ENCODE measurements at regions not wholly inside any gene's neighbourhood (a gene's known extent, or its start where the extent isn't known, plus 50 kb on each side); places are given as distances from the start of the nearest gene placed in this dataset.

DNA sequence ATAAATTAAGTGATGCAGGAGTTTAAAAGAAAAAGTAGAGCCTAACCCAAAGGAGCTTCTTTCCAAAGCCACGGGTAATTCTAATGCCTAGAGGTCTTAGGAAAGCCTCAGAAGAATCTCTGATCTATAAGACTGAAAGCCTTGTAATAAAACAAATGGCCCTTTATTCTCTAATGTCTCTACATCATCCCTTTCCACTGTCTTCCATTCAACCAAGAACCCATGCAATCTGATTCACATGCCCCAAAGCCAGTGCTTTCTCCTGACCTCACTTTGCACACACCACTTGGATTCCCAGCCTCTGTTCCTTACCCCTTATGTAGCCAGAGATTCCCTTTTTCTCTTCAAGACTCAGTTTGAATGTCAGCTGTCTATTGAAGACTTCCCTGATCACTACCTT, 252.9 kb upstream of the NRSN1 start:
- Histone ChIP-seq H4K5ac (ENCODE audit: low read depth, low read length) (no peak overlapping the region), H3K14ac (replicated peaks; ENCODE audit: low read depth, low read length) (no peak overlapping the region), H3K18ac (ENCODE audit: low read depth, low read length) (no peak overlapping the region), H3K4me2 (ENCODE audit: low read depth, low read length) (no peak overlapping the region), H4K8ac (ENCODE audit: low read depth in 2 of 2, low read length in 2 of 2) (no peak overlapping the region), H3K9me1 (ENCODE audit: insufficient read depth, low read length) (no peaks in the 10 kb centered on the region), H4K20me1 (ENCODE audit: insufficient read depth, low read length) (no peaks in the 10 kb centered on the region), H3K23ac (ENCODE audit: low read depth, low read length) (no peak overlapping the region), H3K27ac (ENCODE audit: insufficient read depth, low read length) (no peak overlapping the region), H4K91ac (ENCODE audit: insufficient read depth, low read depth, low read length) (no peak overlapping the region), H2BK20ac (ENCODE audit: low read depth, low read length) (no peak overlapping the region), H3K27me3 (ENCODE audit: control insufficient read depth, insufficient read depth, low read length) (no peaks in the 10 kb centered on the region), H3K4me3 (ENCODE audit: insufficient read depth, low read depth, low read length) (no peak overlapping the region), H3K36me3 (ENCODE audit: control insufficient read depth, insufficient read depth, low read length) (no peaks in the 10 kb centered on the region), H3K56ac (ENCODE audit: extremely low read depth, insufficient read depth, low read length) (no peak overlapping the region), H2BK15ac (ENCODE audit: low read depth, low read length) (no peak overlapping the region), H2BK120ac (ENCODE audit: low read depth, low read length) (no peak overlapping the region), H3K79me1 (ENCODE audit: low read depth in 1 of 2, low read length in 2 of 2) (no peaks in the 10 kb centered on the region), H2AK5ac (ENCODE audit: low read depth, low read length) (no peak overlapping the region), H2AK9ac (replicated peaks; ENCODE audit: low read depth, low read length, poor library complexity) (no peak overlapping the region), H3K9me3 (ENCODE audit: control insufficient read depth, insufficient read depth, low read length) (peaks cover 5% of the 10 kb centered on the region; the same call in 1 of the 2 replicates), H3K9ac (ENCODE audit: low read depth, low read length) (no peak overlapping the region), H2BK5ac (ENCODE audit: low read depth, low read length, poor library complexity, severe bottlenecking) (no peak overlapping the region), H3K4me1 (ENCODE audit: control insufficient read depth, insufficient read depth, low read length) (no peaks in the 10 kb centered on the region), H3K4ac (ENCODE audit: low read depth, low read length) (no peak overlapping the region), H2AFZ (replicated peaks; ENCODE audit: low read length, poor library complexity) (no peak overlapping the region)
- intact Hi-C loops (cut with micrococcal nuclease) (no loop called here), in situ Hi-C loops (cut with MboI; ENCODE audit: low sequenced_read_pairs) (no loop called here), dilution Hi-C loops (cut with HindIII; ENCODE audit: low sequenced_read_pairs, unreplicated experiment) (no loop called here)
- DNase-seq (no peak), ATAC-seq (ENCODE audit: low read depth) (no peak)
- TF ChIP-seq BHLHE40 (IDR thresholded peaks at IDR 0.05; ENCODE audit: low read depth, low read length) (no peak), RCOR1 (IDR thresholded peaks at IDR 0.05; ENCODE audit: insufficient replicate concordance, low read length) (no peak), SMC3 (IDR thresholded peaks at IDR 0.05; ENCODE audit: low read depth, low read length) (no peak), FOS (IDR thresholded peaks at IDR 0.05; ENCODE audit: low read depth, low read length) (no peak), RAD21 (IDR thresholded peaks at IDR 0.05; ENCODE audit: low read length) (no peak), MAFK (IDR thresholded peaks at IDR 0.05; ENCODE audit: low read depth, low read length) (no peak), MXI1 (IDR thresholded peaks at IDR 0.05; ENCODE audit: borderline replicate concordance, low read depth, low read length) (no peak), MAZ (IDR thresholded peaks at IDR 0.05; ENCODE audit: borderline replicate concordance, low read depth, low read length) (no peak), CEBPB (IDR thresholded peaks at IDR 0.05; ENCODE audit: low read depth, low read length) (no peak), NFE2L2 (IDR thresholded peaks at IDR 0.05; ENCODE audit: low read depth, low read length) (no peak)
- TF ChIP-seq, protein P1, sequence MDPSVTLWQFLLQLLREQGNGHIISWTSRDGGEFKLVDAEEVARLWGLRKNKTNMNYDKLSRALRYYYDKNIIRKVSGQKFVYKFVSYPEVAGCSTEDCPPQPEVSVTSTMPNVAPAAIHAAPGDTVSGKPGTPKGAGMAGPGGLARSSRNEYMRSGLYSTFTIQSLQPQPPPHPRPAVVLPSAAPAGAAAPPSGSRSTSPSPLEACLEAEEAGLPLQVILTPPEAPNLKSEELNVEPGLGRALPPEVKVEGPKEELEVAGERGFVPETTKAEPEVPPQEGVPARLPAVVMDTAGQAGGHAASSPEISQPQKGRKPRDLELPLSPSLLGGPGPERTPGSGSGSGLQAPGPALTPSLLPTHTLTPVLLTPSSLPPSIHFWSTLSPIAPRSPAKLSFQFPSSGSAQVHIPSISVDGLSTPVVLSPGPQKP (IDR thresholded peaks at IDR 0.05; ENCODE audit: borderline replicate concordance, low read depth, low read length): no peak
- no CpG with 5 or more reads among the region's 1 CpG for WGBS, 2 experiments (ENCODE audit: extremely low coverage in 2 of 2, insufficient read length in 1 of 2)
- BruUV-seq (replicated peaks): no TSS peak
- CTCF ChIA-PET: no interaction called here
- POLR2A ChIA-PET (ENCODE audit: unreplicated experiment): no interaction called here
